Type B pancreatic cell (in vitro differentiated cells): ENCODE measurements at regions not wholly inside any gene's neighbourhood (a gene's known extent, or its start where the extent isn't known, plus 50 kb on each side); places are given as distances from the start of the nearest gene placed in this dataset.

Experiments used
- DNase-seq: peaks from one replicate; pipeline ENCODE4 v3.0.0; 2021; ENCODE audit warnings: mixed read lengths; ENCODE audit not compliant: unreplicated experiment; ENCODE audit errors: extremely low spot score
- H3K27ac Mint-ChIP-seq: 2 replicates; pipeline ENCODE4 v1.8.0; 2021; ENCODE audit warnings: mild to moderate bottlenecking, mixed read lengths
- H3K27me3 Mint-ChIP-seq: 2 replicates; pipeline ENCODE4 v1.8.0; 2021; ENCODE audit warnings: mixed read lengths
- H3K36me3 Mint-ChIP-seq: 2 replicates; pipeline ENCODE4 v1.8.0; 2021; ENCODE audit warnings: mixed read lengths
- H3K4me1 Mint-ChIP-seq: one replicate; pipeline ENCODE4 v1.8.0; 2021; ENCODE audit warnings: mixed read lengths; ENCODE audit not compliant: unreplicated experiment
- H3K4me3 Mint-ChIP-seq: 2 replicates; pipeline ENCODE4 v1.8.0; 2021; ENCODE audit warnings: mild to moderate bottlenecking, mixed read lengths
- H3K9me3 Mint-ChIP-seq: 2 replicates; pipeline ENCODE4 v1.8.0; 2021; ENCODE audit warnings: mixed read lengths
- TF ChIP-seq, protein P1 (sequence below): fragments of 200-600 bp; sonication (generic); conservative IDR thresholded peaks from 2 replicates; pipeline ENCODE4 v1.5.0; 2021; ENCODE audit warnings: antibody characterized with exemption, mild to moderate bottlenecking

GRCh38 chr12:75951399-75952278 lies 79.9 kb downstream of the PHLDA1 start:
- no peaks in the 10 kb centered on the region for H3K27me3 Mint-ChIP-seq
- H3K9me3 Mint-ChIP-seq = no peaks in the 10 kb centered on the region

DNA sequence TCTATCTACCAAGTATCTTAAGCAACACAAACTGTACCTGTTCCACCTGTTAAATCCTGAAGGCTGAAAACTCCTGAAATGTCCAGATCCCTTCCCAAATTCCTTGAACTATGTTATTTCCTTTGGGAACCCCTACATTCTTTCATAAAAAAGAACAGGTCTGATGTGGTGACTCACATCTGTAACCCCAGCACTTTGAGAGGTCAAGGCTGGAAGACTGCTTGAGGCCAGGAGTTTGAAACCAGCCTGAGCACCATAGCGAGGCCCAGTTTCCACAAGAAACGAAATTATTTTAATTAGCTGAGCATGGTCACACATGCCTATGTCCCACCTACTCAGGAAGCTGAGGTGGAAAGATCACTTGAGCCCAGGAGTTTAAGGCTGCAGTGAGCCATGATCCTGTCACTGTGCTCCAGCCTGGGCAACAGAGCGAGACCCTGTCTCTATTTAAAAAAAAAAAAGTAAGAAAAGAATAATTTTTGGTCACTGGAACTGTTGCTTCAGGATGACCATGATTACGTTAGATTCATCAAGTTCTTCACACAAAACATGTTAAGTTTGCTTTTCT lies 84.3 kb downstream of the PHLDA1 start:
- no peaks in the 10 kb centered on the region for H3K27me3 Mint-ChIP-seq
- peaks cover 16% of the 10 kb centered on the region for H3K4me1 Mint-ChIP-seq
- TF ChIP-seq, protein P1, sequence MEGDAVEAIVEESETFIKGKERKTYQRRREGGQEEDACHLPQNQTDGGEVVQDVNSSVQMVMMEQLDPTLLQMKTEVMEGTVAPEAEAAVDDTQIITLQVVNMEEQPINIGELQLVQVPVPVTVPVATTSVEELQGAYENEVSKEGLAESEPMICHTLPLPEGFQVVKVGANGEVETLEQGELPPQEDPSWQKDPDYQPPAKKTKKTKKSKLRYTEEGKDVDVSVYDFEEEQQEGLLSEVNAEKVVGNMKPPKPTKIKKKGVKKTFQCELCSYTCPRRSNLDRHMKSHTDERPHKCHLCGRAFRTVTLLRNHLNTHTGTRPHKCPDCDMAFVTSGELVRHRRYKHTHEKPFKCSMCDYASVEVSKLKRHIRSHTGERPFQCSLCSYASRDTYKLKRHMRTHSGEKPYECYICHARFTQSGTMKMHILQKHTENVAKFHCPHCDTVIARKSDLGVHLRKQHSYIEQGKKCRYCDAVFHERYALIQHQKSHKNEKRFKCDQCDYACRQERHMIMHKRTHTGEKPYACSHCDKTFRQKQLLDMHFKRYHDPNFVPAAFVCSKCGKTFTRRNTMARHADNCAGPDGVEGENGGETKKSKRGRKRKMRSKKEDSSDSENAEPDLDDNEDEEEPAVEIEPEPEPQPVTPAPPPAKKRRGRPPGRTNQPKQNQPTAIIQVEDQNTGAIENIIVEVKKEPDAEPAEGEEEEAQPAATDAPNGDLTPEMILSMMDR = no peak
- H3K4me3 Mint-ChIP-seq = no peak overlapping the region
- peak overlapping the region; percentile 43 for H3K27ac Mint-ChIP-seq
- H3K9me3 Mint-ChIP-seq = peaks cover 11% of the 10 kb centered on the region
- DNase-seq = no peak
- H3K36me3 Mint-ChIP-seq = no peaks in the 10 kb centered on the region

More at GRCh38 chr12:75951399-75952278, 79.9 kb downstream of the PHLDA1 start:
- no peak for DNase-seq
- Mint-ChIP-seq H3K27ac (no peak overlapping the region), H3K4me1 (peaks cover 33% of the 10 kb centered on the region), H3K36me3 (no peaks in the 10 kb centered on the region), H3K4me3 (no peak overlapping the region)
- TF ChIP-seq, protein P1 = no peak

GRCh38 chr12:75945581-75945980 lies 86.0 kb downstream of the PHLDA1 start:
- no peaks in the 10 kb centered on the region for H3K36me3 Mint-ChIP-seq
- peak overlapping the region; percentile 92 for H3K27ac Mint-ChIP-seq
- H3K9me3 Mint-ChIP-seq = peaks cover 11% of the 10 kb centered on the region
- no peak for DNase-seq
- peaks cover 16% of the 10 kb centered on the region for H3K4me1 Mint-ChIP-seq
- TF ChIP-seq, protein P1 = no peak
- H3K27me3 Mint-ChIP-seq = no peaks in the 10 kb centered on the region
- H3K4me3 Mint-ChIP-seq = no peak overlapping the region

GRCh38 chr12:75944905-75945432 lies 86.6 kb downstream of the PHLDA1 start:
- H3K27me3 Mint-ChIP-seq = no peaks in the 10 kb centered on the region
- H3K9me3 Mint-ChIP-seq = peaks cover 11% of the 10 kb centered on the region
- H3K4me3 Mint-ChIP-seq = peak overlapping the region; percentile 66
- peak overlapping the region; percentile 92 for H3K27ac Mint-ChIP-seq
- DNase-seq = no peak
- TF ChIP-seq, protein P1 = no peak
- peaks cover 16% of the 10 kb centered on the region for H3K4me1 Mint-ChIP-seq
- H3K36me3 Mint-ChIP-seq = no peaks in the 10 kb centered on the region

- DNase-seq = no peak
- H3K9me3 Mint-ChIP-seq = peaks cover 11% of the 10 kb centered on the region
- TF ChIP-seq, protein P1 = no peak
- peak overlapping the region; percentile 66 for H3K4me3 Mint-ChIP-seq
- H3K36me3 Mint-ChIP-seq = no peaks in the 10 kb centered on the region
- no peaks in the 10 kb centered on the region for H3K27me3 Mint-ChIP-seq
- H3K4me1 Mint-ChIP-seq = peaks cover 16% of the 10 kb centered on the region
- peak overlapping the region; percentile 92 for H3K27ac Mint-ChIP-seq
Measured at GRCh38 chr12:75944097-75944904, 87.3 kb downstream of the PHLDA1 start.
